Calu3 (cell line): ENCODE measurements at regions not wholly inside any gene's neighbourhood (a gene's known extent, or its start where the extent isn't known, plus 50 kb on each side); places are given as distances from the start of the nearest gene placed in this dataset.
"Not testable (repeated sequence)": the region's sequence is repeated elsewhere in the genome, so short reads cannot be mapped to it uniquely, and the experiment has no call there.

Source experiments
- BruUV-seq: library from RNA; stranded (reverse); fragments of 400-500 nt; replicated peaks from 2 replicates; lab custom pipeline; 2021; lab: Mats Ljungman, UMichigan
- CTCF ChIA-PET: fragments of 300-600 bp; sonication (Branson Sonifier 250); formaldehyde crosslinking; loops from one replicate; lab custom pipeline; 2022; ENCODE audit warnings: antibody characterized with exemption; lab: Charles Lee
- DNase-seq: peaks from one replicate; pipeline ENCODE4 v3.0.0; 2022
- H3K27ac Mint-ChIP-seq: one replicate; pipeline ENCODE4 v1.8.0; 2022; ENCODE audit warnings: mixed read lengths; ENCODE audit not compliant: unreplicated experiment
- H3K27me3 Mint-ChIP-seq: one replicate; pipeline ENCODE4 v1.8.0; 2022; ENCODE audit warnings: mixed read lengths; ENCODE audit not compliant: unreplicated experiment
- H3K36me3 Mint-ChIP-seq: one replicate; pipeline ENCODE4 v1.8.0; 2022; ENCODE audit warnings: mild to moderate bottlenecking, moderate library complexity, mixed read lengths; ENCODE audit not compliant: insufficient read depth, unreplicated experiment
- H3K4me1 Mint-ChIP-seq: one replicate; pipeline ENCODE4 v1.8.0; 2022; ENCODE audit warnings: mild to moderate bottlenecking, low read depth, mixed read lengths; ENCODE audit not compliant: unreplicated experiment
- H3K4me3 Mint-ChIP-seq: one replicate; pipeline ENCODE4 v1.8.0; 2022; ENCODE audit warnings: mild to moderate bottlenecking, low read depth, moderate library complexity, mixed read lengths; ENCODE audit not compliant: unreplicated experiment
- H3K9me3 Mint-ChIP-seq: one replicate; pipeline ENCODE4 v1.8.0; 2022; ENCODE audit warnings: low read depth, mixed read lengths; ENCODE audit not compliant: unreplicated experiment
- intact Hi-C: fragments of 100-400 bp; cut with micrococcal nuclease; formaldehyde crosslinking; loops from one replicate; pipeline ENCODE4 v1.10.0; 2022; ENCODE audit not compliant: unreplicated experiment
- TF ChIP-seq, protein P1 (sequence below): fragments of 200-600 bp; IDR thresholded peaks from one replicate; pipeline ENCODE4 v1.8.0; 2022; ENCODE audit warnings: antibody characterized with exemption; ENCODE audit not compliant: unreplicated experiment

DNA sequence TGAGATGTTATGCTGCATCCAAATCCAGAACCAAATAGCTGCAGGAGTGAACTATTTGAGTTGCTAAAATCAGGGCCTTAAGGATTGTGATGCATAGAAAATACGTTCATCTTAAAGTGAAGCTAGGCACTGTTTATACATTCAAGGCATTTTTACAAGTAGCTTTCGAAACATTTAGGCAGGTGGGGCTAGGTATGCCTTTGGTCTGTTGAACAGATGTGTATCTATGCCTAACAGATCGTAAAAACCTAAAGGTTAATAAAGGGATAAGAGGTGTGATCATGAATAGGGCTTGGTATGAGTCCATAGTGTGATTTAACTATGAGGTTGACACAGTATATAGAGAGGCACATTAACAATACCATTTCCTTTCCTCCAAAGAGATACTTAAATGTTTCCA is 262.5 kb downstream of the SEMA3D start:
- Mint-ChIP-seq H3K9me3 (peaks cover 4% of the 10 kb centered on the region), H3K27me3 (no peaks in the 10 kb centered on the region), H3K4me3 (no peak overlapping the region), H3K4me1 (no peaks in the 10 kb centered on the region), H3K36me3 (no peaks in the 10 kb centered on the region), H3K27ac (no peak overlapping the region)
- TF ChIP-seq, protein P1, sequence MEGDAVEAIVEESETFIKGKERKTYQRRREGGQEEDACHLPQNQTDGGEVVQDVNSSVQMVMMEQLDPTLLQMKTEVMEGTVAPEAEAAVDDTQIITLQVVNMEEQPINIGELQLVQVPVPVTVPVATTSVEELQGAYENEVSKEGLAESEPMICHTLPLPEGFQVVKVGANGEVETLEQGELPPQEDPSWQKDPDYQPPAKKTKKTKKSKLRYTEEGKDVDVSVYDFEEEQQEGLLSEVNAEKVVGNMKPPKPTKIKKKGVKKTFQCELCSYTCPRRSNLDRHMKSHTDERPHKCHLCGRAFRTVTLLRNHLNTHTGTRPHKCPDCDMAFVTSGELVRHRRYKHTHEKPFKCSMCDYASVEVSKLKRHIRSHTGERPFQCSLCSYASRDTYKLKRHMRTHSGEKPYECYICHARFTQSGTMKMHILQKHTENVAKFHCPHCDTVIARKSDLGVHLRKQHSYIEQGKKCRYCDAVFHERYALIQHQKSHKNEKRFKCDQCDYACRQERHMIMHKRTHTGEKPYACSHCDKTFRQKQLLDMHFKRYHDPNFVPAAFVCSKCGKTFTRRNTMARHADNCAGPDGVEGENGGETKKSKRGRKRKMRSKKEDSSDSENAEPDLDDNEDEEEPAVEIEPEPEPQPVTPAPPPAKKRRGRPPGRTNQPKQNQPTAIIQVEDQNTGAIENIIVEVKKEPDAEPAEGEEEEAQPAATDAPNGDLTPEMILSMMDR, result no peak
- DNase-seq, result no peak
- intact Hi-C loops, result no loop called here
- CTCF ChIA-PET, result no interaction called here
- no TSS peak for BruUV-seq

DNA sequence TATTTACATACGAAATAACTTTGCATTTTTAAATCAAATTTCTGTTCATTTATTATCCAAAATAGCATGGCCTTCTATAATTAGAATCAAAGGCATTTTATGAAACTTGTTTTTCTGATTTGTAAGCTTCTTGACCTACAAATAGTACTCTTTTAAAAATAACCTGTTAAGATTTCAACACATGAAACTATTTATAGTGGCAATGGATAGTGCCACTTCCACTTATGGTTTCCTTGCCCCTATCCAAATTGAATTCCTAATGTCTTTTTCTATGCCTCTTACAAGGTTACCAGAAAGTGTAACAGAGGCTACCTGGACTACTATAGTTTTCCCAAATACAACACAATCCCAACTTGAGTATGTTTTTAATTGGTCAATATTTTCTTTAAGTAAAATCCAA is 263.5 kb downstream of the SEMA3D start:
- Mint-ChIP-seq H3K27ac (no peak overlapping the region), H3K27me3 (no peaks in the 10 kb centered on the region), H3K36me3 (no peaks in the 10 kb centered on the region), H3K4me3 (no peak overlapping the region), H3K9me3 (peaks cover 4% of the 10 kb centered on the region), H3K4me1 (no peaks in the 10 kb centered on the region)
- no peak for DNase-seq
- intact Hi-C loops, result no loop called here
- CTCF ChIA-PET, result no interaction called here
- TF ChIP-seq, protein P1, result no peak
- no TSS peak for BruUV-seq

DNA sequence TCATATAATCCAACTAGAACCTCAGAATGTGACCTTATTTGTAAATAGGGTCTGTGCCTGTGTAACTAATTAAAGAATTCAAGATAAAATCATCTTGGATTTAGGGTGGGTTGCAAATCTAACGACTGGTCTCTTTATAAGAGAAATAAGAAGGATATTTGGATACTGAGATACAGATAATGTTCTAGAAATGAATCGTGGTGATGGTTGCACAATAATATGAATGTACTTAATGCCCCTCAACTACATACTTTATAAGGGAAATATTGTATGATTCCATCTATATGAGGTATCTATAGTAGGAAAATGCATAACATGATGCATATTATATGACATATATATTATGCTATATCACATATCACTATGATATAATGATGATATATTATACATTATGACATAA is 265.7 kb downstream of the SEMA3D start:
- DNase-seq, result no peak
- CTCF ChIA-PET, result no interaction called here

DNA sequence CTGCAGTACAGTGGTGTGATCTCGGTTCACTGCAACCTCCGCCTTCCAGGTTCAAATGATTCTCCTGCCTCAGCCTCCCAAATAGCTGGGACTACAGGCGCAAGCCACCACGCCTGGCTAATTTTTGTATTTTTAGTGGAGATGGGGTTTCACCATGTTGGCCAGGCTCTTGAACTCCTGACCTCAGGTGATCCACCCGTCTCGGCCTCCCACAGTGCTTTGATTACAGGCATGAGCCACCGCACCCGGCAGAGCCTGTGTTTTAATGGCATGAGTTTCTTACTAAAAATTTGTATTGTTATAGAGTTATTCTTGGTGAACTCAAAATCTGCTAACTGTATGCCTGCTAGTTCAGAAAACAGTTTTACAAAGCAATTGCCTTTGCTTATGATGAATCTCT is 269.9 kb downstream of the SEMA3D start:
- not testable (repeated sequence) for BruUV-seq, H3K27me3 Mint-ChIP-seq

More for the DNA sequence above, 265.7 kb downstream of the SEMA3D start:
- Mint-ChIP-seq H3K4me3 (no peak overlapping the region), H3K27ac (no peak overlapping the region), H3K4me1 (no peaks in the 10 kb centered on the region), H3K27me3 (no peaks in the 10 kb centered on the region), H3K9me3 (peaks cover 4% of the 10 kb centered on the region), H3K36me3 (no peaks in the 10 kb centered on the region)
- intact Hi-C loops, result no loop called here
- TF ChIP-seq, protein P1, result no peak
- BruUV-seq, result no TSS peak

DNA sequence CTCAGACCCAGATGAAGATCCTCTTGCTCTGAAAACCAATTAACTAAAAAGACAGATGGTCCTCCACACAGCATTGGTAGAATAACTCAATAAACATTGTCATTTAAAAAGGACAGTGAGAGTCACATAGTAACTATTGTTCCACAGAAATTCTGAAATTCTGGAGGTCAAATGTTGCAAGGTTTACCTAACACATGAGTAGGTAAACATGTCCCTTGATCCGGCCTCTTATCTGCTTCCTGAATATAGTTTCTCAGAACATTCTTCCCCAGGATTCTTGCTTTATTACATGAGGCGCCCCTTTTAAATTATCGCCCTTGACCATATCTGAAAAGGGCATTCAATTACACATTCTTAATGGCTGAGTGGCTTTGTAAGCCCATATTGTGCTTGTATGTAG is 270.7 kb downstream of the SEMA3D start:
- CTCF ChIA-PET, result no interaction called here
- Mint-ChIP-seq H3K36me3 (no peaks in the 10 kb centered on the region), H3K4me3 (no peak overlapping the region), H3K4me1 (no peaks in the 10 kb centered on the region), H3K9me3 (peaks cover 4% of the 10 kb centered on the region), H3K27ac (no peak overlapping the region), H3K27me3 (no peaks in the 10 kb centered on the region)
- no peak for DNase-seq
- BruUV-seq, result no TSS peak
- intact Hi-C loops, result no loop called here
- TF ChIP-seq, protein P1, result no peak

More for the DNA sequence above, 269.9 kb downstream of the SEMA3D start:
- intact Hi-C loops, CTCF ChIA-PET, H3K9me3 Mint-ChIP-seq, H3K27ac Mint-ChIP-seq, DNase-seq, H3K4me1 Mint-ChIP-seq, H3K4me3 Mint-ChIP-seq, H3K36me3 Mint-ChIP-seq: not testable (repeated sequence)
